ENCODE measurements at regions not wholly inside any gene's neighbourhood (a gene's known extent, or its start where the extent isn't known, plus 50 kb on each side); places are given as distances from the start of the nearest gene placed in this dataset.
A peak's percentile ranks its signal among the peaks of the same experiment; 100 is the strongest.

DNA sequence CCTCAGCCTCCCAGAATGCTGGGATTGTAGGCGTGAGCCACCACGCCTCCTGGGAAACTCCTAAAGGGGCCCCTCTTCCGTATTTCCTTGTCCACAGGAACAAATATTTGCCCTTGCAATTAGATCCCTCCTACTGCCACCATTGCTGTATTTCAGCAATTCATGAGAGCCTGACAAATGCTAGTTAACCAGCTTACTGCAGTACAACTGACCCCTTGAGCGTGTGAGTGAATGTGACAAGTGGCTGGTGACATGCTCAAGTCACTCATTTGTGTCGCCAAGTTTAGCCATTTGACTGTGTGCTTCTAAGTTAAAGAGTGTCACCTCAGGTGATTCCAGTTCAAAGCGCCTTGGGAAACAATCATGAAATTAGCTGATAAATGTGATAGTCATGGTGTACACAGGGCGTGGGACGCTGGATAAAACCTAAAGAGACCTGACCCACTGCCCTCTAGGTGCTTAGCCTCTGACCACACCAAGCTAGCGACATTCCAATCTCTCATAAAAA lies 56.1 kb upstream of the MAP1LC3B2 start:
- TF ChIP-seq, protein P1, sequence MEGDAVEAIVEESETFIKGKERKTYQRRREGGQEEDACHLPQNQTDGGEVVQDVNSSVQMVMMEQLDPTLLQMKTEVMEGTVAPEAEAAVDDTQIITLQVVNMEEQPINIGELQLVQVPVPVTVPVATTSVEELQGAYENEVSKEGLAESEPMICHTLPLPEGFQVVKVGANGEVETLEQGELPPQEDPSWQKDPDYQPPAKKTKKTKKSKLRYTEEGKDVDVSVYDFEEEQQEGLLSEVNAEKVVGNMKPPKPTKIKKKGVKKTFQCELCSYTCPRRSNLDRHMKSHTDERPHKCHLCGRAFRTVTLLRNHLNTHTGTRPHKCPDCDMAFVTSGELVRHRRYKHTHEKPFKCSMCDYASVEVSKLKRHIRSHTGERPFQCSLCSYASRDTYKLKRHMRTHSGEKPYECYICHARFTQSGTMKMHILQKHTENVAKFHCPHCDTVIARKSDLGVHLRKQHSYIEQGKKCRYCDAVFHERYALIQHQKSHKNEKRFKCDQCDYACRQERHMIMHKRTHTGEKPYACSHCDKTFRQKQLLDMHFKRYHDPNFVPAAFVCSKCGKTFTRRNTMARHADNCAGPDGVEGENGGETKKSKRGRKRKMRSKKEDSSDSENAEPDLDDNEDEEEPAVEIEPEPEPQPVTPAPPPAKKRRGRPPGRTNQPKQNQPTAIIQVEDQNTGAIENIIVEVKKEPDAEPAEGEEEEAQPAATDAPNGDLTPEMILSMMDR (IDR thresholded peaks at IDR 0.05; ENCODE audit: unreplicated experiment in 3 of 3): no peak
- Mint-ChIP-seq H3K9me3 (no peaks in the 10 kb centered on the region), H3K4me3 (no peak overlapping the region), H3K4me1 (peaks cover 16% of the 10 kb centered on the region), H3K27ac (peak overlapping the region in 2 of 3 experiments; percentile 70 to 74), H3K36me3 (ENCODE audit: low read depth) (no peaks in the 10 kb centered on the region), H3K27me3 (ENCODE audit: low read depth) (peaks cover 13% of the 10 kb centered on the region)

- Mint-ChIP-seq H3K27ac (no peak overlapping the region), H3K4me1 (peaks cover 22% of the 10 kb centered on the region), H3K9me3 (no peaks in the 10 kb centered on the region), H3K4me3 (no peak overlapping the region), H3K27me3 (ENCODE audit: low read depth) (peaks cover 14% of the 10 kb centered on the region), H3K36me3 (ENCODE audit: low read depth) (no peaks in the 10 kb centered on the region)
- TF ChIP-seq, protein P1 (IDR thresholded peaks at IDR 0.05; ENCODE audit: unreplicated experiment in 3 of 3): no peak
Observed at GRCh38 chr12:116504438-116504837, 54.7 kb upstream of the MAP1LC3B2 start.

DNA sequence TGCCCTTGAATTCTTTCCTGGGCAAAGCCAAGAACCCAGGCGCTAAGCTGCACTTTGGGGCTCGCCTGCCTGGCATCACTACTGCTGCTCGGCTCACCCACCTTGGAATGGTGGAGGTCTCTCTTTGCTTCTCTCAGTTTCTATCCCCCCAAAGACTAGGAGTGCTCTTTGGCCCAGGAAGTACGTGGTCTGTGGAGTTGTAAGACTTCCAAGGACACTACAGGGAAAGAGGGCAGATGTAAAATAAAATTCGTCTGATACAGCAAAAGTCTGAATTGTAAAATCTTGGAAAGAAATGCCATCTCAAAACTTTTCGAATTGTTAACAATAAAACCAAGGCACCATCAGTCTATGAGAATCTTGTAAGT lies 52.5 kb upstream of the MAP1LC3B2 start:
- Mint-ChIP-seq H3K4me3 (peak overlapping the region; percentile 5 to 44 (median 36)), H3K27me3 (ENCODE audit: low read depth) (peaks cover 14% of the 10 kb centered on the region), H3K9me3 (no peaks in the 10 kb centered on the region), H3K27ac (peak overlapping the region; percentile 11 to 72 (median 67)), H3K36me3 (ENCODE audit: low read depth) (no peaks in the 10 kb centered on the region), H3K4me1 (peaks cover 22% of the 10 kb centered on the region)
- TF ChIP-seq, protein P1 (IDR thresholded peaks at IDR 0.05; ENCODE audit: unreplicated experiment in 3 of 3): no peak

GRCh38 chr12:116508145-116509121 lies 50.7 kb upstream of the MAP1LC3B2 start:
- H3K4me3 Mint-ChIP-seq: peak overlapping the region; percentile 80 to 84 (median 80)
- TF ChIP-seq, protein P1 (IDR thresholded peaks at IDR 0.05; ENCODE audit: unreplicated experiment in 3 of 3): no peak

More at GRCh38 chr12:116508145-116509121, 50.7 kb upstream of the MAP1LC3B2 start:
- peak overlapping the region; percentile 38 to 79 (median 71) for H3K27ac Mint-ChIP-seq
- H3K36me3 Mint-ChIP-seq (ENCODE audit: low read depth): no peaks in the 10 kb centered on the region
- peaks cover 19% of the 10 kb centered on the region for H3K4me1 Mint-ChIP-seq
- peaks cover 14% of the 10 kb centered on the region for H3K27me3 Mint-ChIP-seq (ENCODE audit: low read depth)
- no peaks in the 10 kb centered on the region for H3K9me3 Mint-ChIP-seq

Data from nephron (organoid).